GM12878 (cell line): ENCODE measurements at regions not wholly inside any gene's neighbourhood (a gene's known extent, or its start where the extent isn't known, plus 50 kb on each side); places are given as distances from the start of the nearest gene placed in this dataset.

ENCODE experiments used
- ATAC-seq: fragments of 200-7000 bp; cut with Tn5 transposase; 3 replicates; pipeline ENCODE4 v1.9.1; 2020; ENCODE audit warnings: mild to moderate bottlenecking, moderate library complexity
- BruUV-seq: library from RNA; stranded (reverse); fragments of 400-500 nt; replicated peaks from 2 replicates; lab custom pipeline; 2021; lab: Mats Ljungman, UMichigan
- CTCF ChIA-PET: fragments of 300-600 bp; sonication (Branson Sonifier 250); formaldehyde crosslinking; extraction: SDS; loops from one replicate; lab custom pipeline; 2021; ENCODE audit warnings: inconsistent platforms; lab: Yijun Ruan, JAX
- POLR2A ChIA-PET: fragments of 350-600 bp; formaldehyde crosslinking; extraction: SDS; loops from one replicate; lab custom pipeline; 2021; ENCODE audit warnings: inconsistent platforms; lab: Charles Lee
- RAD21 ChIA-PET: fragments of 300-600 bp; sonication (Branson Sonifier 250); formaldehyde crosslinking; loops from one replicate; lab custom pipeline; 2023; ENCODE audit warnings: antibody characterized with exemption; ENCODE audit not compliant: unreplicated experiment; lab: Charles Lee
- SMC1A ChIA-PET: fragments of 300-600 bp; sonication (Branson Sonifier 250); formaldehyde crosslinking; loops from one replicate; lab custom pipeline; 2023; ENCODE audit not compliant: unreplicated experiment, uncharacterized antibody; lab: Charles Lee
- DNase-seq: peaks from one replicate; pipeline ENCODE4 v3.0.0-alpha.2; 2011; ENCODE audit warnings: low read depth, low spot score
- FAIRE-seq: peaks from 3 replicates; lab custom pipeline; 2011; peaks lifted over from hg19 to GRCh38; lab: Jason Lieb, UNC
- H2AFZ ChIP-seq: 2 replicates; pipeline ENCODE4 v1.6.0; 2011; ENCODE audit warnings: low read depth, low read length, control low read depth; ENCODE audit not compliant: control insufficient read depth
- H3K27ac ChIP-seq: 2 replicates; pipeline ENCODE4 v1.5.1; 2011; ENCODE audit warnings: control low read depth; ENCODE audit not compliant: control insufficient read depth, insufficient read depth
- H3K27me3 ChIP-seq, 2 experiments: replicated peaks in 1 of 2; 2 replicates each; pipeline versions ENCODE4 v1.6.0 to v1.6.1; 2011; ENCODE audit warnings: low read length in 1 of 2; ENCODE audit not compliant: control insufficient read depth in 2 of 2, insufficient read depth in 2 of 2
- H3K36me3 ChIP-seq, 2 experiments: 2 replicates each; pipeline ENCODE4 v1.5.1; 2011; ENCODE audit warnings: low read length in 1 of 2; ENCODE audit not compliant: control insufficient read depth in 2 of 2, insufficient read depth in 2 of 2
- H3K4me1 ChIP-seq: 2 replicates; pipeline ENCODE4 v1.6.1; 2011; ENCODE audit warnings: mild to moderate bottlenecking, low read length, moderate library complexity, mixed read lengths; ENCODE audit not compliant: control insufficient read depth, insufficient read depth
- H3K4me2 ChIP-seq: 2 replicates; pipeline ENCODE4 v1.6.0; 2011; ENCODE audit warnings: control low read depth; ENCODE audit not compliant: control insufficient read depth, insufficient read depth
- H3K4me3 ChIP-seq: fragments of 200-600 bp; sonication (generic); 2 replicates; pipeline ENCODE4 v1.5.1; 2016
- H3K79me2 ChIP-seq: 2 replicates; pipeline ENCODE4 v1.6.0; 2011; ENCODE audit warnings: low read length; ENCODE audit not compliant: control insufficient read depth, insufficient read depth
- H3K9ac ChIP-seq: 2 replicates; pipeline ENCODE4 v1.8.0; 2011; ENCODE audit warnings: low read length, control low read depth, mixed read lengths; ENCODE audit not compliant: control insufficient read depth, insufficient read depth
- H3K9me3 ChIP-seq: replicated peaks from 3 replicates; pipeline ENCODE4 v1.5.1; 2011; ENCODE audit warnings: mild to moderate bottlenecking, low read length; ENCODE audit not compliant: control insufficient read depth, insufficient read depth
- H4K20me1 ChIP-seq: 2 replicates; pipeline ENCODE4 v1.6.0; 2011; ENCODE audit not compliant: control insufficient read depth, insufficient read depth
- BACH1 ChIP-seq: fragments of 450-650 bp; IDR thresholded peaks from 2 replicates; pipeline ENCODE4 v1.6.1; 2017; ENCODE audit warnings: mild to moderate bottlenecking, borderline replicate concordance
- CREM ChIP-seq: IDR thresholded peaks from 2 replicates; pipeline ENCODE4 v1.6.1; 2014; ENCODE audit warnings: antibody characterized with exemption, low read depth
- GATAD2B ChIP-seq: fragments of 450-650 bp; conservative IDR thresholded peaks from 2 replicates; pipeline ENCODE4 v1.6.1; 2017; ENCODE audit warnings: low read depth, mild to moderate bottlenecking, moderate library complexity
- KAT2A ChIP-seq: conservative IDR thresholded peaks from 2 replicates; pipeline ENCODE4 v1.6.1; 2011; ENCODE audit warnings: low read depth, low read length; ENCODE audit not compliant: control insufficient read depth
- NBN ChIP-seq: fragments of 450-650 bp; IDR thresholded peaks from 2 replicates; pipeline ENCODE4 v1.6.1; 2016
- NFIC ChIP-seq: IDR thresholded peaks from 2 replicates; pipeline ENCODE4 v1.6.1; 2012; ENCODE audit warnings: low read depth, mild to moderate bottlenecking, inconsistent platforms, low read length, moderate library complexity
- POU2F2 ChIP-seq: IDR thresholded peaks from 3 replicates; pipeline ENCODE4 v1.6.1; 2011; ENCODE audit warnings: low read depth, mild to moderate bottlenecking, low read length, borderline replicate concordance
- RAD51 ChIP-seq: fragments of 450-650 bp; IDR thresholded peaks from 2 replicates; pipeline ENCODE4 v1.6.1; 2016; ENCODE audit warnings: moderate library complexity, mild to moderate bottlenecking, inconsistent platforms
- RFX5 ChIP-seq: IDR thresholded peaks from 2 replicates; pipeline ENCODE4 v1.6.1; 2011; ENCODE audit warnings: low read depth, low read length, improper control_type of control experiment
- SIN3A ChIP-seq: IDR thresholded peaks from 2 replicates; pipeline ENCODE4 v1.6.1; 2012; ENCODE audit warnings: low read depth, low read length, improper control_type of control experiment
- SIX5 ChIP-seq: IDR thresholded peaks from 2 replicates; pipeline ENCODE4 v1.6.1; 2011; ENCODE audit warnings: mild to moderate bottlenecking, low read depth, low read length, moderate library complexity; ENCODE audit not compliant: severe bottlenecking
- ZBED1 ChIP-seq: IDR thresholded peaks from 2 replicates; pipeline ENCODE4 v1.6.1; 2016; ENCODE audit warnings: borderline replicate concordance
- ZBTB40 ChIP-seq: fragments of 450-650 bp; IDR thresholded peaks from 2 replicates; pipeline ENCODE4 v1.6.1; 2016; ENCODE audit warnings: mild to moderate bottlenecking, moderate library complexity, borderline replicate concordance
- ZNF217 ChIP-seq: fragments of 450-650 bp; IDR thresholded peaks from 2 replicates; pipeline ENCODE4 v1.6.1; 2017; ENCODE audit warnings: antibody characterized with exemption, mild to moderate bottlenecking
- ZZZ3 ChIP-seq: IDR thresholded peaks from 2 replicates; pipeline ENCODE4 v1.6.1; 2011; ENCODE audit warnings: low read depth; ENCODE audit not compliant: control insufficient read depth, insufficient read length
- WGBS: methylation state at CpG from one replicate; pipeline ENCODE4 v1.1.6; 2016; ENCODE audit warnings: low lambda C conversion rate; ENCODE audit not compliant: insufficient replicate concordance, insufficient coverage; ENCODE audit errors: missing lambda C conversion rate; 5-methylcytosine and 5-hydroxymethylcytosine counted together
- in situ Hi-C: fragments of 300-500 bp; cut with MboI; formaldehyde crosslinking; loops from 9 replicates; pipeline ENCODE4 v1.14.3; 2018; ENCODE audit warnings: mixed read lengths
- intact Hi-C: fragments of 100-400 bp; cut with micrococcal nuclease; formaldehyde crosslinking; loops from one replicate; pipeline ENCODE4 v1.14.2; 2022; ENCODE audit not compliant: unreplicated experiment
- TF ChIP-seq, protein P1 (sequence below): fragments of 450-650 bp; formaldehyde crosslinking; IDR thresholded peaks from 2 replicates; pipeline ENCODE4 v1.4.0; 2022; ENCODE audit warnings: mild to moderate bottlenecking, moderate library complexity
- TF ChIP-seq, protein P2 (sequence below): IDR thresholded peaks from 2 replicates; pipeline ENCODE4 v1.6.1; 2011; ENCODE audit warnings: mild to moderate bottlenecking, low read depth, low read length, moderate library complexity; ENCODE audit not compliant: insufficient replicate concordance

DNA sequence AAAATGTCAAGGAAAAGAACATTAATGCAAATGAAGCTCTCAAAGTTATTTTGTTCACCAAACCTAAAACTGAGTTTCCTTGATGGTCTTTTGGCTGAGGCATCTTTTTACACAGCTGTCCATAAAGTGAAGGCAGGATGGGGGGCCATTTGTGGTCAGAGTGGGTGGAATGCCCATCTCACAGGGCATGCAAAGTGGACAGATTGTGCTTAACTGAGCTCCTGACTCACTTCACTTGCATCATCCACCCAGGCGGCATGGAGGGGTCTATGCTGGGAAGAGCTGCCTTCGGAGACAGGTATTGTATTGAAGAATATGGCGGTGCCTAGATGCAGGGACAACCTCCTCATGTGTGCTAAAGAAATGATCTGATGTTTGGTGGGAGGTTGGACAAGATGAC is 905.3 kb downstream of the KCNMA1 start:
- Histone ChIP-seq H3K27ac (no peak overlapping the region), H3K36me3 (no peaks in the 10 kb centered on the region), H3K79me2 (no peaks in the 10 kb centered on the region), H3K4me1 (no peaks in the 10 kb centered on the region), H3K27me3 (no peaks in the 10 kb centered on the region)
- BruUV-seq: no TSS peak
- DNase-seq: no peak
- SMC1A ChIA-PET: no interaction called here
- no peak for ATAC-seq
- intact Hi-C loops: no loop called here
- no peak for TF ChIP-seq ZBED1
- TF ChIP-seq, protein P1, sequence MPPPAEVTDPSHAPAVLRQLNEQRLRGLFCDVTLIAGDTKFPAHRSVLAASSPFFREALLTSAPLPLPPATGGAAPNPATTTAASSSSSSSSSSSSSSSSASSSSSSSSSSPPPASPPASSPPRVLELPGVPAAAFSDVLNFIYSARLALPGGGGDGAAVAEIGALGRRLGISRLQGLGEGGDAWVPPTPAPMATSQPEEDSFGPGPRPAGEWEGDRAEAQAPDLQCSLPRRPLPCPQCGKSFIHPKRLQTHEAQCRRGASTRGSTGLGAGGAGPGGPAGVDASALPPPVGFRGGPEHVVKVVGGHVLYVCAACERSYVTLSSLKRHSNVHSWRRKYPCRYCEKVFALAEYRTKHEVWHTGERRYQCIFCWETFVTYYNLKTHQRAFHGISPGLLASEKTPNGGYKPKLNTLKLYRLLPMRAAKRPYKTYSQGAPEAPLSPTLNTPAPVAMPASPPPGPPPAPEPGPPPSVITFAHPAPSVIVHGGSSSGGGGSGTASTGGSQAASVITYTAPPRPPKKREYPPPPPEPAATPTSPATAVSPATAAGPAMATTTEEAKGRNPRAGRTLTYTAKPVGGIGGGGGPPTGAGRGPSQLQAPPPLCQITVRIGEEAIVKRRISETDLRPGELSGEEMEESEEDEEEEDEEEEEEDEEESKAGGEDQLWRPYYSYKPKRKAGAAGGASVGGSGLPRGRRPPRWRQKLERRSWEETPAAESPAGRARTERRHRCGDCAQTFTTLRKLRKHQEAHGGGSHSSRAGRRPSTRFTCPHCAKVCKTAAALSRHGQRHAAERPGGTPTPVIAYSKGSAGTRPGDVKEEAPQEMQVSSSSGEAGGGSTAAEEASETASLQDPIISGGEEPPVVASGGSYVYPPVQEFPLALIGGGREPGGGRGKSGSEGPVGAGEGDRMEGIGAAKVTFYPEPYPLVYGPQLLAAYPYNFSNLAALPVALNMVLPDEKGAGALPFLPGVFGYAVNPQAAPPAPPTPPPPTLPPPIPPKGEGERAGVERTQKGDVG (CRISPR knock-in tag): no peak
- TF ChIP-seq KAT2A: no peak
- no peak for TF ChIP-seq CREM
- TF ChIP-seq NBN: no peak
- TF ChIP-seq ZZZ3: no peak
- no peak for TF ChIP-seq RAD51
- TF ChIP-seq SIX5: no peak
- no peak for TF ChIP-seq GATAD2B
- no peak for TF ChIP-seq BACH1
- TF ChIP-seq ZNF217: no peak
- TF ChIP-seq, protein P2, sequence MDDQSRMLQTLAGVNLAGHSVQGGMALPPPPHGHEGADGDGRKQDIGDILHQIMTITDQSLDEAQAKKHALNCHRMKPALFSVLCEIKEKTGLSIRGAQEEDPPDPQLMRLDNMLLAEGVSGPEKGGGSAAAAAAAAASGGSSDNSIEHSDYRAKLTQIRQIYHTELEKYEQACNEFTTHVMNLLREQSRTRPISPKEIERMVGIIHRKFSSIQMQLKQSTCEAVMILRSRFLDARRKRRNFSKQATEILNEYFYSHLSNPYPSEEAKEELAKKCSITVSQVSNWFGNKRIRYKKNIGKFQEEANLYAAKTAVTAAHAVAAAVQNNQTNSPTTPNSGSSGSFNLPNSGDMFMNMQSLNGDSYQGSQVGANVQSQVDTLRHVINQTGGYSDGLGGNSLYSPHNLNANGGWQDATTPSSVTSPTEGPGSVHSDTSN: no peak
- no peak for TF ChIP-seq POU2F2
- TF ChIP-seq SIN3A: no peak
- TF ChIP-seq ZBTB40: no peak
- TF ChIP-seq NFIC: no peak
- TF ChIP-seq RFX5: no peak
- TF ChIP-seq, all 136 proteins: peak for 0
- Histone ChIP-seq H2AFZ (no peak overlapping the region), H3K9me3 (no peaks in the 10 kb centered on the region; the same call in 1 of the 3 replicates), H3K9ac (no peak overlapping the region), H3K4me3 (no peak overlapping the region), H4K20me1 (no peaks in the 10 kb centered on the region), H3K4me2 (no peak overlapping the region)
- RAD21 ChIA-PET: no interaction called here
- POLR2A ChIA-PET: no interaction called here
- FAIRE-seq: no peak
- in situ Hi-C loops: no loop called here
- CTCF ChIA-PET: no interaction called here
- WGBS: 0% methylated on average over 3 of the region's 3 CpGs
